Activated T-cell treated with anti-CD3 and anti-CD28 coated beads, Interleukin-2, amount 50 U/mL, for 72 hours (primary cell): ENCODE measurements at regions not wholly inside any gene's neighbourhood (a gene's known extent, or its start where the extent isn't known, plus 50 kb on each side); places are given as distances from the start of the nearest gene placed in this dataset.
"Not testable (repeated sequence)": the region's sequence is repeated elsewhere in the genome, so short reads cannot be mapped to it uniquely, and the experiment has no call there.

Source experiments
- ATAC-seq, 2 donors: fragments of 150-1000 bp; cut with Tn5 transposase; replicated peaks in 1 of 2; 2 replicates each; pipeline ENCODE4 v1.10.0; 2021; ENCODE audit warnings: moderate library complexity in 2 of 2, mild to moderate bottlenecking in 1 of 2
- DNase-seq, 2 donors: peaks; one replicate each; pipeline ENCODE4 v3.0.0; 2021 to 2022; ENCODE audit warnings: mixed read lengths in 1 of 2
- H3K27ac Mint-ChIP-seq: one replicate; pipeline ENCODE4 v1.8.0; 2022; ENCODE audit warnings: mild to moderate bottlenecking, moderate library complexity, mixed read lengths
- H3K27me3 Mint-ChIP-seq: one replicate; pipeline ENCODE4 v1.8.0; 2022; ENCODE audit warnings: low read depth, mixed read lengths
- H3K36me3 Mint-ChIP-seq, 2 donors: one replicate each; pipeline ENCODE4 v1.8.0; 2022; ENCODE audit warnings: mixed read lengths in 2 of 2, mild to moderate bottlenecking in 1 of 2; ENCODE audit not compliant: insufficient read depth in 2 of 2
- H3K4me1 Mint-ChIP-seq: one replicate; pipeline ENCODE4 v1.8.0; 2022; ENCODE audit warnings: low read depth, mixed read lengths
- H3K4me3 Mint-ChIP-seq, 2 donors: one replicate each; pipeline ENCODE4 v1.8.0; 2022; ENCODE audit warnings: mild to moderate bottlenecking in 2 of 2, mixed read lengths in 2 of 2, moderate library complexity in 2 of 2
- H3K9me3 Mint-ChIP-seq, 2 donors: one replicate each; pipeline ENCODE4 v1.8.0; 2022; ENCODE audit warnings: mixed read lengths in 2 of 2

DNA sequence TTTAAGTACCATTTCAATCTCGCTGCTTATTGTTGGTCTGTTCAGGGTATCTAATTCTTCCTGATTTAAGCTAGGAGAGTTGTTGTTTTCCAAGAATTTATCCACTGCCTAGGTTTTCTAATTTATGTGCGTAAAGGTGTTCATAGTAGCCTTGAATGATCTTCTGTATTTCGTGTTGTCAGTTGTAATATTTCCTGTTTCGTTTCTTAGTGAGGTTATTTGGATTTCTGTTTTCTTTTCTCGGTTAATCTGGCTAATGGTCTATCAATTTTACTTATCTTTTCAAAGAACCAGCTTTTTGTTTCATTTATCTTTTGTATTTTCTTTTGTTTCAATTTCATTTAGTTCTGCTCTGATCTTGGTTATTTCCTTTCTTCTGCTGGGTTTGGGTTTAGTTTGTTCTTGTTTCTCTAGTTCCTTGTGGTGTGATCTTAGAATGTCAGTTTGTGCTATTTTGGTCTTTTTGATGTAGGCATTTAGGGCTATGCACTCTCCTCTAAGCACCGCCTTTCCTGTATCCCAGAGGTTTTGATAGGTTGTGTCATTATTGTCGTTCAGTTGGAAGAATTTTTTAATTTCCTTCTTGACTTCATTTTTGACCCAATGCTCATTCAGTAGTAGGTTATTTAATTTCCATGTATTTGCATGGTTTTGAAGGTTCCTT is 92.5 kb upstream of the CSRP2 start:
- H3K27ac Mint-ChIP-seq, H3K9me3 Mint-ChIP-seq, ATAC-seq, H3K27me3 Mint-ChIP-seq, H3K36me3 Mint-ChIP-seq, DNase-seq: not testable (repeated sequence)
- H3K4me1 Mint-ChIP-seq: peaks cover 13% of the 10 kb centered on the region
- H3K4me3 Mint-ChIP-seq: peak overlapping the region in 1 of 2 donors; percentile 4

DNA sequence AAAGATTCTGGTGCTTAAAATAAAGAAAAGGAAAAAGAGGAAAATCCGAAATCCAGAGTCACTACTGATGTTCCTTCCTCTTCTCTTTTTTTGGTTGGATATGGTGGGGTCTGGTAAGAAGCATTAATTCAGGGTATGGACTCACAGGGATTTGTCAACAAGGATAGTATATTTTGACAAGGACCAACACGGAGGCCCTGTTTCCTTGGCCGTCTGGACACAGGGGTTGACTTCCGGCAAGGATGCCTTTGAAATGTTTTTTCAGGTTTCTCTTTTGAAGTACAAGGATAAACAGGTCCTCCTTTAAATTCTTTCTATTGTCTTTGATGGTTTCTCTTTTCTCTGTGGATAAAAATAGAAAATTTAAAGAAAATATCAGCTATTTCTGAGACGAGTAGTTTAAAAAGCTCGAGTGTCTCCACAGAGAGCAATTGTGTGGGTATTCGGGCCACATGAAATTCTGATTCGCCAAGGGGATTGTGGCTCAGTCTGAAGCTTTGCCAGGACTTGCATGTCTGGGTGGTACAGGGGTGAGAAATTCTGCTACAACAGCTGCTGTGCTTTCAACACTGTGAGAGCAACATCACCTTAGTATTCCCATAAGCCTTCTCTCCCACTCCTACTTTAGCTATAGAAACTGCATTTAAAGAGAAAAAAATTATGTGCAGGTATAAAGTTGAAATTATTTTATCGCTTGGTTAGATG is 88.5 kb upstream of the CSRP2 start:
- no peaks in the 10 kb centered on the region for H3K36me3 Mint-ChIP-seq
- H3K9me3 Mint-ChIP-seq: peaks cover 0 to 5% of the 10 kb centered on the region in 2 donors
- peaks cover 10% of the 10 kb centered on the region for H3K4me1 Mint-ChIP-seq
- DNase-seq (no peak), ATAC-seq (no peak)
- H3K4me3 Mint-ChIP-seq: no peak overlapping the region
- H3K27me3 Mint-ChIP-seq: peaks cover 3% of the 10 kb centered on the region
- no peak overlapping the region for H3K27ac Mint-ChIP-seq

DNA sequence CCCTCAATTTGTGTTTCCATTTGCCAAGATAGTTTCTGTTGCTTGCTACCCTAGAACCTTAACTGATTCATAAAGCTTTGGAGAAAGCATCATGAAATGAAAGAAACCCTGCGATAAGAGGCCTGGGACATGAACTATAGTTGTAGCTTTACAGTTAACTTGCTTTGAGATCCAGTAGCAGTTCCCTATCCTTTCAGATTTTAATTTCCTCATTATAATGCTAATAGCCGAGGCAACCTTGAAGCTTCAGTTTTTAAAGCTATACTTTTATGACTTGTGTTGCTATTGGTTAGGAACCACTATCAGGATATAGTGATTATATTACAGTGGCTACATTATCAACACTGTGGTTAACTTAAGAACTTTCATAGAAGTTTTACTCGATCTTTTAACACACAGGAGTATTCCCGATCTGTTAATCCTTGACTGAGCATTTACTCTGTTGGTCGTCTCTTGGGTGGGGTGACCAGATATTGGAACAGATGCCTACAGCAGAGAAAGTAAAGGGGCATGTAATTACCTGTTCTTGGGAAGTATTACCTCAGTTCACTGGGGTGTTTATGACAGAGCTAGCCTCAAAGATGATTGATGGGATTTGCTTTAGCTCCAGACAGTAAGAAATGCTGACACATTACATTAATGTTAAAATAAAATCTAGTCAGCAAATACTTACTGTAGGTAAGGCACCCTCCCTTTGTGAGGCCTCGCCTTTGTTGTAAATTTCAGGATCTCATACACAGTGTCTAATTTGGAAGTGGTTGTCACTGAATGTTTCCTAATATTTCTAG is 86.2 kb upstream of the CSRP2 start:
- Mint-ChIP-seq H3K4me1 (no peaks in the 10 kb centered on the region), H3K27me3 (peaks cover 5% of the 10 kb centered on the region), H3K9me3 (peaks cover 0 to 5% of the 10 kb centered on the region in 2 donors), H3K27ac (no peak overlapping the region), H3K4me3 (no peak overlapping the region), H3K36me3 (no peaks in the 10 kb centered on the region)
- no peak for ATAC-seq
- no peak for DNase-seq

DNA sequence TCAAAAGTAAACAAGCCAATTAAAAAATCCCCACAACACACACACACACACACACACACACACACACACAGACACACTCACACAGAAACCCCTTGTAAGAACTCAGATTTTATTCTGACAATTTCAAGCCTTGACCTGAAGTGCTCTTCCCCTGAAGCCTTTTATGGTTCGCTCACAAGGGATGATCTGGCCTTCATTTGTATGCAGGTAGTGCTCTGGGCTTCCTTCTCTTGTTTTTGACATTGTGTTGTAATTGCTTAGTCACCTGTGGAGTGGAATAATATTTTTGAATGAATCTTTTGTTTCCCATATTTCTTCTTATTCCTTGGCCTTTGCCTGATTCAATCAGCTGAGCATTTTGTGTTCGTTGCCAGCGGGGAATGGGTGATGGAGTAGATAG is 83.3 kb upstream of the CSRP2 start:
- no peak for DNase-seq
- no peak for ATAC-seq

GRCh38 chr12:76957301-76957700 is 78.5 kb upstream of the CSRP2 start:
- Mint-ChIP-seq H3K4me3 (no peak overlapping the region), H3K27ac (no peak overlapping the region)
- no peak for ATAC-seq

More for the DNA sequence above, 83.3 kb upstream of the CSRP2 start:
- H3K27me3 Mint-ChIP-seq: peaks cover 5% of the 10 kb centered on the region
- H3K36me3 Mint-ChIP-seq: no peaks in the 10 kb centered on the region
- H3K9me3 Mint-ChIP-seq: no peaks in the 10 kb centered on the region
- H3K4me1 Mint-ChIP-seq: no peaks in the 10 kb centered on the region
- H3K4me3 Mint-ChIP-seq: no peak overlapping the region
- no peak overlapping the region for H3K27ac Mint-ChIP-seq

GRCh38 chr12:76952995-76953394 is 74.2 kb upstream of the CSRP2 start:
- Mint-ChIP-seq H3K27me3 (peaks cover 10% of the 10 kb centered on the region), H3K9me3 (no peaks in the 10 kb centered on the region), H3K27ac (no peak overlapping the region), H3K4me3 (no peak overlapping the region), H3K4me1 (no peaks in the 10 kb centered on the region), H3K36me3 (no peaks in the 10 kb centered on the region)
- DNase-seq (no peak), ATAC-seq (no peak)

More at GRCh38 chr12:76957301-76957700, 78.5 kb upstream of the CSRP2 start:
- no peaks in the 10 kb centered on the region for H3K36me3 Mint-ChIP-seq
- DNase-seq: no peak
- H3K4me1 Mint-ChIP-seq: no peaks in the 10 kb centered on the region
- H3K9me3 Mint-ChIP-seq: no peaks in the 10 kb centered on the region
- H3K27me3 Mint-ChIP-seq: peaks cover 2% of the 10 kb centered on the region

DNA sequence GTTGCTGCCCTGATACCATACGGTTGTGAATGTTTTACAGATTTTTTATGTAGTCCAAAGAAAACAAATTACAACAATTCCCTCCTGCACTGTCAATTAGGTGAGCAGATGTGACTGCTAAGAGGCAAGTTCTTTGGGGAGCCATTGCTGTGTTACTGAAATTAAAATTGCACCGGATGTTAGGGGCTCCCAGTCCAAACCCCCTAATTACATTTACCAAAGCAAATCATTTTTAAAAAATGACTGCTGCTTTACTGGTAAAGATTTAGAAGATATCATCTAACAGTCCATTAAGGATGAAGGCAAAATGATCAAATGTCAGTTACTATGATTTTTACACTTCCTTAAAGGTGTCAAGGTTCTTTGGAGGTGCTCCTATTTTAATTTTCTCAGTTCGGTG is 70.1 kb upstream of the CSRP2 start:
- ATAC-seq (no peak), DNase-seq (no peak)
- H3K27me3 Mint-ChIP-seq: peaks cover 10% of the 10 kb centered on the region
- no peaks in the 10 kb centered on the region for H3K9me3 Mint-ChIP-seq
- H3K4me3 Mint-ChIP-seq: no peak overlapping the region
- no peaks in the 10 kb centered on the region for H3K4me1 Mint-ChIP-seq
- H3K27ac Mint-ChIP-seq: no peak overlapping the region
- H3K36me3 Mint-ChIP-seq: no peaks in the 10 kb centered on the region

DNA sequence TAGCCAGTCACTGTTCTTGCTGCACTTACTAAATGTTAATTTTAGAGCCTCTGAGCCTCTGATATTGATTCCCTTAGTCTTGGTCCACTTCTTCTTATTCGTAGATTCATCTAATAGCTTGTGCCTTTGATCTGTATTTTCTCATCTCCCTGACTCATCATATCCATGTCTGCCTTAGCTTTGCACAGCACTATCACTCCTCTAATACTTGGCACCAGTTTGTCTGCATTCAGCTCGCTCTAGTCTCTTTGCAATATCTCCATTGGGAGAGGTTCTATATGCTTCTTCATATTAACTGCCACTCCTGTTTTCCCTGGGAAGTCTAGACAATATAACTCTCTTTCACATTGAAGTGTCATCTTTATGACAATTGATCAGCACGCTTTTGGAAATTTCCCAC is 68.5 kb upstream of the CSRP2 start:
- ATAC-seq (no peak), DNase-seq (no peak)
- H3K36me3 Mint-ChIP-seq: no peaks in the 10 kb centered on the region
- peaks cover 10% of the 10 kb centered on the region for H3K27me3 Mint-ChIP-seq
- no peaks in the 10 kb centered on the region for H3K9me3 Mint-ChIP-seq
- no peaks in the 10 kb centered on the region for H3K4me1 Mint-ChIP-seq
- H3K27ac Mint-ChIP-seq: no peak overlapping the region
- H3K4me3 Mint-ChIP-seq: no peak overlapping the region

GRCh38 chr12:76946446-76946845 is 67.6 kb upstream of the CSRP2 start:
- Mint-ChIP-seq H3K27me3 (peaks cover 10% of the 10 kb centered on the region), H3K27ac (no peak overlapping the region), H3K36me3 (no peaks in the 10 kb centered on the region), H3K4me1 (no peaks in the 10 kb centered on the region), H3K9me3 (no peaks in the 10 kb centered on the region), H3K4me3 (no peak overlapping the region)
- DNase-seq: no peak
- no peak for ATAC-seq

DNA sequence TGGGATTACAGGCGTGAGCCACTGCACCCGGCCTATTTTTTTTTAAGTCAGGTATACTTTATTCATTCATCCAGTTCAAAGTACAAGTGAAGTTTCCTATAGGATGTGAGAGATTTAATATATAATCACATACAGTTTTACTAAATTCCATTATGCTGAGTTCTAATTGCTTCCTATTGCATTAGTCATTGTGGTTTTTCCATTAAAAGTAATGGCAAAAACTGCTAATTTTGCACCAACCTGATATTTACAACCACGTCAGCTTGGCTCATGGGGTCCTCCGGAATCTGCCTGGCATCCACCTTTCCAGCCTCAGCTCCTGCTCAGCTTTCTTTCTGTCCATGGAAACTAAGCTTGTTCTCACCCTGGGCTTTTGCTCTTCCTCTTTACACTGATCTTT is 67.0 kb upstream of the CSRP2 start:
- no peaks in the 10 kb centered on the region for H3K36me3 Mint-ChIP-seq
- no peak overlapping the region for H3K27ac Mint-ChIP-seq
- no peaks in the 10 kb centered on the region for H3K9me3 Mint-ChIP-seq
- DNase-seq (no peak), ATAC-seq (no peak)
- H3K4me3 Mint-ChIP-seq: no peak overlapping the region
- no peaks in the 10 kb centered on the region for H3K4me1 Mint-ChIP-seq
- H3K27me3 Mint-ChIP-seq: peaks cover 10% of the 10 kb centered on the region

- H3K27me3 Mint-ChIP-seq: peaks cover under 1% of the 10 kb centered on the region
- H3K4me3 Mint-ChIP-seq: no peak overlapping the region
- no peak for ATAC-seq
- no peaks in the 10 kb centered on the region for H3K36me3 Mint-ChIP-seq
- H3K4me1 Mint-ChIP-seq: no peaks in the 10 kb centered on the region
- H3K27ac Mint-ChIP-seq: no peak overlapping the region
- DNase-seq: no peak
- no peaks in the 10 kb centered on the region for H3K9me3 Mint-ChIP-seq
These were observed 66.1 kb upstream of the CSRP2 start for GRCh38 chr12:76944892-76945291.

GRCh38 chr12:76943008-76943407 is 64.2 kb upstream of the CSRP2 start:
- no peak for DNase-seq
- H3K9me3 Mint-ChIP-seq: no peaks in the 10 kb centered on the region
- no peaks in the 10 kb centered on the region for H3K27me3 Mint-ChIP-seq
- H3K36me3 Mint-ChIP-seq: no peaks in the 10 kb centered on the region
- no peak overlapping the region for H3K4me3 Mint-ChIP-seq
- no peak overlapping the region for H3K27ac Mint-ChIP-seq
- H3K4me1 Mint-ChIP-seq: no peaks in the 10 kb centered on the region
- ATAC-seq: no peak

DNA sequence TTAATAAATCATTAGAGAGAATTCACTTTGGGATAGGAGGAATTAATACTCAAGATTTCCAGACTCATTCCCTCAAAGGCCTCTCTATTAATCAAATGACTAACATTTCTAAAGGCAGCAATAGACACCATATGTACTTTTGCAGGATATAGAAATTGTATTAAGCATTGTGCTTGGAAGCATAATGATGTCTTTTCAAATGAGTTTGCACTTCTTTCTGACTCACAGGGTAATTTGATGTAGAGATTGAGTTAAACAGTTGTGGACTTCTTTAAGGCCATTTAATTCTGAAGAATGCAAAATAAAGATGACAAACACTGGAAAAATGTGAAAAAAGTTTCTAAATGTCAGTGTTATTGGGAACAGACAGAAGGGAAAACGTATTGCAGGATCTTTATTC is 63.4 kb upstream of the CSRP2 start:
- no peaks in the 10 kb centered on the region for H3K36me3 Mint-ChIP-seq
- no peak for DNase-seq
- no peak overlapping the region for H3K4me3 Mint-ChIP-seq
- H3K27ac Mint-ChIP-seq: no peak overlapping the region
- H3K27me3 Mint-ChIP-seq: no peaks in the 10 kb centered on the region
- ATAC-seq: no peak
- H3K9me3 Mint-ChIP-seq: no peaks in the 10 kb centered on the region
- no peaks in the 10 kb centered on the region for H3K4me1 Mint-ChIP-seq
